Cardiac muscle cell (in vitro differentiated cells and primary cell): ENCODE measurements at regions not wholly inside any gene's neighbourhood (a gene's known extent, or its start where the extent isn't known, plus 50 kb on each side); places are given as distances from the start of the nearest gene placed in this dataset.

Source experiments
- DNase-seq, 2 donors: peaks; one replicate each; pipeline versions ENCODE4 v3.0.0 to v3.0.0-alpha.2; 2010 to 2017; ENCODE audit warnings: low read depth in 1 of 2, low spot score in 1 of 2
- H3K27ac ChIP-seq: fragments of 200-600 bp; sonication (generic); 2 replicates; pipeline ENCODE4 v1.5.1; 2016
- H3K27me3 ChIP-seq: fragments of 200-600 bp; sonication (generic); 2 replicates; pipeline ENCODE4 v1.6.0; 2016; ENCODE audit warnings: control low read depth
- H3K36me3 ChIP-seq: fragments of 200-600 bp; sonication (generic); 2 replicates; pipeline ENCODE4 v1.5.1; 2016; ENCODE audit warnings: control low read depth
- H3K4me1 ChIP-seq: fragments of 200-600 bp; sonication (generic); 2 replicates; pipeline ENCODE4 v1.8.1; 2017; ENCODE audit warnings: low read depth, mild to moderate bottlenecking, mixed run types
- H3K4me3 ChIP-seq: fragments of 200-600 bp; sonication (generic); 2 replicates; pipeline ENCODE4 v1.5.1; 2016; ENCODE audit warnings: mild to moderate bottlenecking
- H3K9me3 ChIP-seq: fragments of 200-600 bp; sonication (generic); 2 replicates; pipeline ENCODE4 v1.5.1; 2017; ENCODE audit warnings: low read depth, mild to moderate bottlenecking, control low read depth
- CTCF ChIP-seq: IDR thresholded peaks from 2 replicates; pipeline ENCODE4 v1.5.1; 2012; ENCODE audit warnings: low read depth, mild to moderate bottlenecking, low read length

GRCh38 chr9:80866121-80866520, 823.2 kb downstream of the TLE1 start:
- no peaks in the 10 kb centered on the region for H3K4me1 ChIP-seq
- no peaks in the 10 kb centered on the region for H3K9me3 ChIP-seq
- no peaks in the 10 kb centered on the region for H3K36me3 ChIP-seq
- no peak for TF ChIP-seq CTCF
- DNase-seq, result no peak
- H3K4me3 ChIP-seq, result no peak overlapping the region
- no peaks in the 10 kb centered on the region for H3K27me3 ChIP-seq
- no peak overlapping the region for H3K27ac ChIP-seq

GRCh38 chr9:80843028-80843427, 846.3 kb downstream of the TLE1 start:
- H3K4me3 ChIP-seq, result no peak overlapping the region
- H3K27me3 ChIP-seq, result no peaks in the 10 kb centered on the region
- H3K9me3 ChIP-seq, result no peaks in the 10 kb centered on the region
- no peak for DNase-seq
- H3K36me3 ChIP-seq, result no peaks in the 10 kb centered on the region
- H3K4me1 ChIP-seq, result no peaks in the 10 kb centered on the region
- H3K27ac ChIP-seq, result no peak overlapping the region
- no peak for TF ChIP-seq CTCF

GRCh38 chr9:80842389-80842788, 847.0 kb downstream of the TLE1 start:
- Histone ChIP-seq H3K27ac (no peak overlapping the region), H3K36me3 (no peaks in the 10 kb centered on the region), H3K27me3 (no peaks in the 10 kb centered on the region), H3K9me3 (no peaks in the 10 kb centered on the region), H3K4me1 (no peaks in the 10 kb centered on the region), H3K4me3 (no peak overlapping the region)
- TF ChIP-seq CTCF, result no peak
- DNase-seq, result no peak

- no peak overlapping the region for H3K27ac ChIP-seq
- H3K9me3 ChIP-seq, result no peaks in the 10 kb centered on the region
Observed at GRCh38 chr9:80841888-80842287, 847.5 kb downstream of the TLE1 start.

GRCh38 chr9:80839821-80840675, 849.3 kb downstream of the TLE1 start:
- no peaks in the 10 kb centered on the region for H3K4me1 ChIP-seq
- TF ChIP-seq CTCF, result no peak
- H3K27ac ChIP-seq, result no peak overlapping the region
- DNase-seq, result no peak
- no peaks in the 10 kb centered on the region for H3K9me3 ChIP-seq
- no peaks in the 10 kb centered on the region for H3K27me3 ChIP-seq
- no peaks in the 10 kb centered on the region for H3K36me3 ChIP-seq
- H3K4me3 ChIP-seq, result no peak overlapping the region

More at GRCh38 chr9:80841888-80842287, 847.5 kb downstream of the TLE1 start:
- Histone ChIP-seq H3K4me3 (no peak overlapping the region), H3K36me3 (no peaks in the 10 kb centered on the region), H3K27me3 (no peaks in the 10 kb centered on the region), H3K4me1 (no peaks in the 10 kb centered on the region)
- DNase-seq, result no peak
- TF ChIP-seq CTCF, result no peak
